ENCODE measurements at regions not wholly inside any gene's neighbourhood (a gene's known extent, or its start where the extent isn't known, plus 50 kb on each side); places are given as distances from the start of the nearest gene placed in this dataset.

DNA sequence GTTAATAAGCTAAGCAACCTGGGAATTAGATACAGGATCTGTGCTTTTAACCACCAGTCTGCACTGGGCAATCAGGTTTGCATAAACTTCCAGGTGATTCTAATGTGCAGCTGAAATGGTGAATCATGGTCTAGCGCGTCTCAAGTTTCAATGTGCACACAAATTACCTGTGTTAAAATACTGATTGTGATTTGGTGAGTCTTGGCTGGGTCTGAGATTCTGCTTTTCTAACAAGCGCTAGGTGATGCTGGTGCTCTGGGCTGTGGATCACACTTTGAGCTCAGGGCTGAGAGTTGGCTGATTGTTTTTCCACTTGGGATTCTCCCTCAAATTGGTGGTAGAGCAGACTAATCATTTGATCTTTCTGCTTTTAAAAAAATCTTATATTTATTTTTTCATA is 124.8 kb downstream of the C12orf75 start:
- no peak for TF ChIP-seq POLR2A (IDR thresholded peaks at IDR 0.05; ENCODE audit: low read depth)
- TF ChIP-seq, protein P1, sequence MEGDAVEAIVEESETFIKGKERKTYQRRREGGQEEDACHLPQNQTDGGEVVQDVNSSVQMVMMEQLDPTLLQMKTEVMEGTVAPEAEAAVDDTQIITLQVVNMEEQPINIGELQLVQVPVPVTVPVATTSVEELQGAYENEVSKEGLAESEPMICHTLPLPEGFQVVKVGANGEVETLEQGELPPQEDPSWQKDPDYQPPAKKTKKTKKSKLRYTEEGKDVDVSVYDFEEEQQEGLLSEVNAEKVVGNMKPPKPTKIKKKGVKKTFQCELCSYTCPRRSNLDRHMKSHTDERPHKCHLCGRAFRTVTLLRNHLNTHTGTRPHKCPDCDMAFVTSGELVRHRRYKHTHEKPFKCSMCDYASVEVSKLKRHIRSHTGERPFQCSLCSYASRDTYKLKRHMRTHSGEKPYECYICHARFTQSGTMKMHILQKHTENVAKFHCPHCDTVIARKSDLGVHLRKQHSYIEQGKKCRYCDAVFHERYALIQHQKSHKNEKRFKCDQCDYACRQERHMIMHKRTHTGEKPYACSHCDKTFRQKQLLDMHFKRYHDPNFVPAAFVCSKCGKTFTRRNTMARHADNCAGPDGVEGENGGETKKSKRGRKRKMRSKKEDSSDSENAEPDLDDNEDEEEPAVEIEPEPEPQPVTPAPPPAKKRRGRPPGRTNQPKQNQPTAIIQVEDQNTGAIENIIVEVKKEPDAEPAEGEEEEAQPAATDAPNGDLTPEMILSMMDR (IDR thresholded peaks at IDR 0.05), result no peak
- TF ChIP-seq POLR2AphosphoS5 (IDR thresholded peaks at IDR 0.05), result no peak
- no peak for TF ChIP-seq EP300 (IDR thresholded peaks at IDR 0.05)

Data from esophagus muscularis mucosa (tissue), 4 donors.